Fibroblast of lung (primary cell): ENCODE measurements at regions not wholly inside any gene's neighbourhood (a gene's known extent, or its start where the extent isn't known, plus 50 kb on each side); places are given as distances from the start of the nearest gene placed in this dataset.

Experiments
- DNase-seq, 2 donors: peaks; one replicate each; pipeline versions ENCODE4 v3.0.0 to v3.0.0-alpha.2; 2010; ENCODE audit warnings: low read depth in 2 of 2
- H2AFZ ChIP-seq: 2 replicates; pipeline ENCODE4 v1.5.1; 2012; ENCODE audit warnings: low read length, control low read depth, inconsistent platforms
- H3K27ac ChIP-seq: 2 replicates; pipeline ENCODE4 v1.5.1; 2011; ENCODE audit warnings: low read length, control low read depth; ENCODE audit not compliant: insufficient read depth
- H3K27me3 ChIP-seq: 2 replicates; pipeline ENCODE4 v1.5.1; 2011; ENCODE audit warnings: mild to moderate bottlenecking, low read length; ENCODE audit not compliant: control insufficient read depth, insufficient read depth
- H3K36me3 ChIP-seq: 2 replicates; pipeline ENCODE4 v1.5.1; 2011; ENCODE audit warnings: low read length; ENCODE audit not compliant: control insufficient read depth, insufficient read depth
- H3K4me1 ChIP-seq: 2 replicates; pipeline ENCODE4 v1.5.1; 2011; ENCODE audit warnings: low read length; ENCODE audit not compliant: control insufficient read depth, insufficient read depth; ENCODE audit errors: extremely low read depth
- H3K4me2 ChIP-seq: 2 replicates; pipeline ENCODE4 v1.5.1; 2011; ENCODE audit warnings: low read length, control low read depth; ENCODE audit not compliant: insufficient read depth; ENCODE audit errors: extremely low read depth
- H3K4me3 ChIP-seq, 4 experiments: fragments of 200-600 bp in 1 of 4; sonication (generic) in 1 of 4; replicated peaks in 1 of 4; 2 replicates each; pipeline ENCODE4 v1.5.1; 2011 to 2016; ENCODE audit warnings: low read length in 4 of 4, low read depth in 3 of 4, mild to moderate bottlenecking in 3 of 4, control low read depth in 2 of 4, inconsistent platforms in 1 of 4, mixed read lengths in 1 of 4; ENCODE audit not compliant: insufficient read depth in 1 of 4; ENCODE audit errors: control extremely low read depth in 1 of 4
- H3K79me2 ChIP-seq: 2 replicates; pipeline ENCODE4 v1.5.1; 2012; ENCODE audit warnings: mild to moderate bottlenecking, low read length, inconsistent platforms; ENCODE audit not compliant: control insufficient read depth, insufficient read depth
- H3K9ac ChIP-seq: 2 replicates; pipeline ENCODE4 v1.5.1; 2011; ENCODE audit warnings: mild to moderate bottlenecking, low read length, control low read depth; ENCODE audit not compliant: insufficient read depth
- H3K9me3 ChIP-seq: 2 replicates; pipeline ENCODE4 v1.5.1; 2012; ENCODE audit warnings: low read depth, low read length; ENCODE audit not compliant: control insufficient read depth, insufficient read depth
- H4K20me1 ChIP-seq: 2 replicates; pipeline ENCODE4 v1.5.1; 2011; ENCODE audit warnings: low read length; ENCODE audit not compliant: control insufficient read depth, insufficient read depth; ENCODE audit errors: extremely low read depth
- EZH2 ChIP-seq: IDR thresholded peaks from 2 replicates; pipeline ENCODE4 v1.5.1; 2012; ENCODE audit warnings: low read length, control low read depth, mild to moderate bottlenecking; ENCODE audit errors: missing control alignments
- TF ChIP-seq, protein P1 (sequence below), 2 donors: IDR thresholded peaks in 1 of 2; conservative IDR thresholded peaks in 1 of 2; 1 replicate in 1 of 2; 2 replicates in 1 of 2; pipeline ENCODE4 v1.5.1; 2011 to 2012; ENCODE audit warnings: low read length in 2 of 2, control low read depth in 1 of 2, inconsistent platforms in 1 of 2, low read depth in 1 of 2, mild to moderate bottlenecking in 1 of 2

DNA sequence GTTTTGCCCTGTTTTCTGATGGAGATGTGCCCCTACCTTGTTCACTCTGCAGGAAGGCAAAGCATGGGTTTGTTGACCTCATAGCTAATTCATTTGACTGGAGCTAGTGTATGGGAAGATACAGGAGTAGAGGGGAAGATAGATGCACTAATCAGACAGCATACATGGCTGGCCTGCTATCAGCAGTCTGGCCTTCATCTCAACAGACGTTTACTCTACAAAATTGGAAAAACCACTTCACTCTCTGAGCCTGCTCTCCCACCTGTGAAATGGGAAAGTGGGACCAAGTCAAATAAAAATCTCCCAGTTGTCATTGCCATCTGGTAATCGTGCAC, 235.2 kb upstream of the RAB4A start:
- Histone ChIP-seq H3K4me3 (no peak overlapping the region), H3K36me3 (no peaks in the 10 kb centered on the region), H3K4me2 (no peak overlapping the region), H2AFZ (no peak overlapping the region), H4K20me1 (no peaks in the 10 kb centered on the region), H3K9me3 (no peaks in the 10 kb centered on the region), H3K4me1 (no peaks in the 10 kb centered on the region), H3K79me2 (no peaks in the 10 kb centered on the region), H3K27me3 (no peaks in the 10 kb centered on the region), H3K9ac (no peak overlapping the region), H3K27ac (no peak overlapping the region)
- TF ChIP-seq, protein P1, sequence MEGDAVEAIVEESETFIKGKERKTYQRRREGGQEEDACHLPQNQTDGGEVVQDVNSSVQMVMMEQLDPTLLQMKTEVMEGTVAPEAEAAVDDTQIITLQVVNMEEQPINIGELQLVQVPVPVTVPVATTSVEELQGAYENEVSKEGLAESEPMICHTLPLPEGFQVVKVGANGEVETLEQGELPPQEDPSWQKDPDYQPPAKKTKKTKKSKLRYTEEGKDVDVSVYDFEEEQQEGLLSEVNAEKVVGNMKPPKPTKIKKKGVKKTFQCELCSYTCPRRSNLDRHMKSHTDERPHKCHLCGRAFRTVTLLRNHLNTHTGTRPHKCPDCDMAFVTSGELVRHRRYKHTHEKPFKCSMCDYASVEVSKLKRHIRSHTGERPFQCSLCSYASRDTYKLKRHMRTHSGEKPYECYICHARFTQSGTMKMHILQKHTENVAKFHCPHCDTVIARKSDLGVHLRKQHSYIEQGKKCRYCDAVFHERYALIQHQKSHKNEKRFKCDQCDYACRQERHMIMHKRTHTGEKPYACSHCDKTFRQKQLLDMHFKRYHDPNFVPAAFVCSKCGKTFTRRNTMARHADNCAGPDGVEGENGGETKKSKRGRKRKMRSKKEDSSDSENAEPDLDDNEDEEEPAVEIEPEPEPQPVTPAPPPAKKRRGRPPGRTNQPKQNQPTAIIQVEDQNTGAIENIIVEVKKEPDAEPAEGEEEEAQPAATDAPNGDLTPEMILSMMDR (conservative IDR thresholded peaks at IDR 0.05 in 1 of 2, IDR thresholded peaks at IDR 0.05 in 1 of 2; ENCODE audit: low read depth in 1 of 2, low read length in 2 of 2) = no peak
- TF ChIP-seq EZH2 = no peak
- DNase-seq = no peak

DNA sequence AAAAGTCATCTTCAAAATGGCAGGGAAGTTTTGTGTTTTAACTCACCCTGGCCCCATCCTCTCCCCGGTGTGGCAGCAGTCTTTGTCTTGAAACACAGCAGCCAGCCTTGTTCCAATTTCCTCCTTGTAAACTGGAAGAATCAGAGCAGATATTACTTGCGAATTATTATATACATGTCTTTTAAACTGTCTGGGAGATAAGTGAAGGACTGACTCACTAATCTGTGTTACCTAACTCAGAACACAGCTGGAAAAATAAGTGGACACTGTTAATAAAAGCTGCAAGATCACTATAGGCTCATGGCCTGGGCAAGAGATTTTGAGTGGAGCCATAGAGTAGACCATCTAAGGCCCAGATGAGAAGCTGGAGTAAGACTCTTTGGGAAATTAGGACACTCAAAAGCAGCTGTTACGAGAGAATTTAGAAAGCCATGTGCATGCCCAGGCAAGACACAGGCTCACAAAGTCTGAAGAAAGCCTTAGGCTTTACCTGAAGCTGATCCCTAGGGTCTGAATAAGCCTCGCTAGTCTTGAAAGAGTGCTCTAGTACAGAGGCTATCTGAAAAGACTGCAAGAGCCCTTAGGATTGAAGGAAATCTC, 233.0 kb upstream of the RAB4A start:
- no peaks in the 10 kb centered on the region for H3K9me3 ChIP-seq
- peak in 1 of 2 donors; percentile 14 for DNase-seq
- H2AFZ ChIP-seq = no peak overlapping the region
- no peak overlapping the region for H3K27ac ChIP-seq
- H3K36me3 ChIP-seq = no peaks in the 10 kb centered on the region
- H3K9ac ChIP-seq = no peak overlapping the region
- no peak overlapping the region for H3K4me2 ChIP-seq
- TF ChIP-seq, protein P1 (conservative IDR thresholded peaks at IDR 0.05 in 1 of 2, IDR thresholded peaks at IDR 0.05 in 1 of 2; ENCODE audit: low read depth in 1 of 2, low read length in 2 of 2) = no peak
- no peak for TF ChIP-seq EZH2
- no peak overlapping the region for H3K4me3 ChIP-seq
- no peaks in the 10 kb centered on the region for H4K20me1 ChIP-seq
- H3K4me1 ChIP-seq = no peaks in the 10 kb centered on the region
- H3K79me2 ChIP-seq = no peaks in the 10 kb centered on the region
- H3K27me3 ChIP-seq = no peaks in the 10 kb centered on the region

DNA sequence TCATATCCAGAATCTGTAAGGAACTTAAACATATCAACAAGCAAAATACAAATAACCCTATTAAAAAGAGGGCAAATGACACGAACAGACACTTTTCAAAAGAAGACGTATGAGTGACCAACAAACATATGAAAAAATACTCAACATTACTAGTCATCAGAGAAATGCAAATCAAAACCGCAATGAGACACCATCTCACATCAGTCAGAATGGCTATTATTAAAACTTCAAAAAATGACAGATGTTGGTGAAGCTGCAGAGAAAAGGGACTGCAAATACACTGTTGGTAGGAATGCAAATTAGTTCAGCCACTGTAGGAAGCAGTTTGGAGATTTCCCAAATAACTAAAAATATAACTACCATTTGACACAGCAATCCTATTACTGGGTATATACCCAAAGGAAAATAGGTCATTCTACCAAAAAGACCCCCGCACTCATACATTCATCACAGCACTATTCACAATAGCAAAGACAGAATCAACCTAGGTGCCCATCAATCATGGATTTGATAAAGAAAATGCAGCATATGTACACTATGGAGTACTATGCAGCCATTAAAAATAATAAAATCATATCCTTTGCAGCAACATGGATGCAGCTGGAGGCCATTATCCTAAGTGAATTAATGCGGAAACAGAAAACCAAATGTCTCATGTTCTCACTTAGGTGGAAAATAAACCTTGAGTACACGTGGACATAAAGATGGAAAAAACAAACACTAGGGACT, 230.1 kb upstream of the RAB4A start:
- Histone ChIP-seq H4K20me1 (no peaks in the 10 kb centered on the region), H3K79me2 (no peaks in the 10 kb centered on the region), H3K9me3 (no peaks in the 10 kb centered on the region), H3K4me1 (no peaks in the 10 kb centered on the region), H3K9ac (no peak overlapping the region), H3K4me2 (no peak overlapping the region), H3K4me3 (no peak overlapping the region), H3K27ac (no peak overlapping the region), H3K36me3 (no peaks in the 10 kb centered on the region), H3K27me3 (no peaks in the 10 kb centered on the region), H2AFZ (no peak overlapping the region)
- TF ChIP-seq, protein P1 (conservative IDR thresholded peaks at IDR 0.05 in 1 of 2, IDR thresholded peaks at IDR 0.05 in 1 of 2; ENCODE audit: low read depth in 1 of 2, low read length in 2 of 2) = no peak
- no peak for TF ChIP-seq EZH2
- DNase-seq = no peak
